ENCODE measurements at regions not wholly inside any gene's neighbourhood (a gene's known extent, or its start where the extent isn't known, plus 50 kb on each side); places are given as distances from the start of the nearest gene placed in this dataset.

DNA sequence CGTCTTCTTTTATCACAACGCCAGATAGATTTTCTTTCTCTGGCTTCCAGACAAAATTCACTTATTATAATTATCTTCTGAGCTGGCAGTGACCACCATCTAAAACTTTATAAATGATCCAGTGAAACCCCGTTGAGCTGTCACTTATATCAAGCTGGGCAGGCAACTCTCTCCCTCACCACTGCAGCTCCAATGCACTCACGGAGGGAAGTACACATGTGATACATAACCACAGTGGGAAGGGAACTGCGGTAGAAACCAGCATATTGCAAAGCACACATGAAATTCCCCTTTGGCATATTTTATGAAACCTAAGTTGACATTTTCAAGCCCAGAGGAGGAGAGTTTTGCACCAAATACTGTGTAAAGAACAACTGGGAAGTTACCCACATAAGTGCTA is 536.9 kb downstream of the HACE1 start:
- DNase-seq (ENCODE audit: low read depth) = no peak
- no peak overlapping the region for H3K4me3 ChIP-seq (ENCODE audit: low read depth, low read length)
- TF ChIP-seq, protein P1, sequence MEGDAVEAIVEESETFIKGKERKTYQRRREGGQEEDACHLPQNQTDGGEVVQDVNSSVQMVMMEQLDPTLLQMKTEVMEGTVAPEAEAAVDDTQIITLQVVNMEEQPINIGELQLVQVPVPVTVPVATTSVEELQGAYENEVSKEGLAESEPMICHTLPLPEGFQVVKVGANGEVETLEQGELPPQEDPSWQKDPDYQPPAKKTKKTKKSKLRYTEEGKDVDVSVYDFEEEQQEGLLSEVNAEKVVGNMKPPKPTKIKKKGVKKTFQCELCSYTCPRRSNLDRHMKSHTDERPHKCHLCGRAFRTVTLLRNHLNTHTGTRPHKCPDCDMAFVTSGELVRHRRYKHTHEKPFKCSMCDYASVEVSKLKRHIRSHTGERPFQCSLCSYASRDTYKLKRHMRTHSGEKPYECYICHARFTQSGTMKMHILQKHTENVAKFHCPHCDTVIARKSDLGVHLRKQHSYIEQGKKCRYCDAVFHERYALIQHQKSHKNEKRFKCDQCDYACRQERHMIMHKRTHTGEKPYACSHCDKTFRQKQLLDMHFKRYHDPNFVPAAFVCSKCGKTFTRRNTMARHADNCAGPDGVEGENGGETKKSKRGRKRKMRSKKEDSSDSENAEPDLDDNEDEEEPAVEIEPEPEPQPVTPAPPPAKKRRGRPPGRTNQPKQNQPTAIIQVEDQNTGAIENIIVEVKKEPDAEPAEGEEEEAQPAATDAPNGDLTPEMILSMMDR (IDR thresholded peaks at IDR 0.05; ENCODE audit: insufficient read depth, low read depth, low read length, missing control alignments) = no peak

DNA sequence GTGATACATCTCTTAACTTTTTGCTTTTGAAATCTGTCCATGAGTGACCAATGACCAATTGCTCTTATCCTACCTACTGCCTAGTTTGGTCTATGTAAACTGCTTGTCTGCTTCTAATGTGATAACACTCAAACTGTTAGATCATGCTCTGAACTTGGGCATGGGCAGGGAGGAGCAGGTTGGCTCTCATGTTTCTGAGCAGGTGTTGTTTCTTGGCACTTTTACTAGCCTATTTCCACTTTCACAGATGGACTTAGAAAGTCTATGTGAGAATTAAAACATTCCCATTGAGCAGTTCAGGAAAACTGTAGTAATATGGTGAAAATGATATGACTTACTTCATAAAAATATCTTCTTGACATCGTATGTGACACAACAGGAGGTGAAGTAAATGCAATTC is 538.4 kb downstream of the HACE1 start:
- DNase-seq (ENCODE audit: low read depth) = no peak
- H3K4me3 ChIP-seq (ENCODE audit: low read depth, low read length) = no peak overlapping the region
- TF ChIP-seq, protein P1 (IDR thresholded peaks at IDR 0.05; ENCODE audit: insufficient read depth, low read depth, low read length, missing control alignments) = no peak

DNA sequence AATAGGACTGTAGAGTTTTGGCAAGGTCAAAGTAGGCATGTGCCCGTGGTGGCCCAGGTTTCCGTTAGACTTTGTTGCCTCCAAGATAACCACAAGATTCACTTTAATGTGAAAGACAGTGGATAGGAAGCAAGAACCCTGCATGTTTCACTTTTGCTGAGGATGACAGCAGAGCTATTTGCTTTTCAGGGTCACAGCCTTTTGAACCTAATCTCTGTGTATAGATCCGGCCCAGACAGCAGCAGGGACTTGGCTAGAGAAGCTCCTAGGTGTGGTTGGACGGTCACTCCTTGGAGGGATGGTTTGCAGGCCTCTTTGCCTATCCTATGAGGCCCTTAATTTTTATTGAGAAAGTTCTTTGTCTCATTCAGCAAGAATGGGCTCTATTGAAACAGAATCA is 538.8 kb downstream of the HACE1 start:
- DNase-seq (ENCODE audit: low read depth) = no peak
- H3K4me3 ChIP-seq (ENCODE audit: low read depth, low read length) = no peak overlapping the region
- TF ChIP-seq, protein P1 (IDR thresholded peaks at IDR 0.05; ENCODE audit: insufficient read depth, low read depth, low read length, missing control alignments) = no peak

DNA sequence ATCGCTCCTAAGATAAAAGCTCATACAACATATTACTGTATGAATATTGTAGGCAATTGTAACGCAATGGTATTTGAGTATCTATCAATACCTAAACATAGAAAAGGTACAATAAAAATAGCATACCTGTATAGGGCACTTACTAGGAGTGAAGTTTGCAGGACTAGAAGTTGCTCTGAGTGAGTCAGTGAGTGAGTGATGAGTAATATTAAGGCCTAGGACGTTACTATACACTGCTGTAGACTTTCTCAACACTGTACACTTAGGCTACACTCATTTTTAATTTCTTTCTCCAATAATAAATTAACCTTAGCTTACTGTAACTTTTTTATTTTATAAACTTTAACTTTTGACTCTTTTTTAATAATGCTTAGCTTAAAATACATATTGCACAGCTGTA is 546.9 kb downstream of the HACE1 start:
- H3K4me3 ChIP-seq (ENCODE audit: low read depth, low read length) = no peak overlapping the region
- TF ChIP-seq, protein P1 (IDR thresholded peaks at IDR 0.05; ENCODE audit: insufficient read depth, low read depth, low read length, missing control alignments) = no peak
- no peak for DNase-seq (ENCODE audit: low read depth)

DNA sequence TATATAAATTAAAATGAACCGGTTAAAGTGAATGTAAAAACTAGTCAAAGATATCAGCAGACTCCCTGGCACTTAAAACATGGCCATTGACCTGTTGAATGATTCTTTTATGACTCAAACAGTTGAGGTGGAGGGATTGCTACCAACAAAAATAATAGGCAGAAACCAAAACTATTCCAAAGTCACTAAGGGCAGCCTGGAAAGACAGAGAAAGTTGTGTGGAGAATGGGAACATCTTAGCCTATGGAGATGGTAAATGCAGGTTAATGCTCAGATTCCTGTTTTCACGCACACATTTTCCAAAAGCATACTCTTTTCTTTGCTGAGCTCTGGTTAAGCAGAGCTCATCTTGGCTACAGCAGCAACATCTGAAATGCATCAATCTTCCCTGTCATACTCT is 553.5 kb downstream of the HACE1 start:
- H3K4me3 ChIP-seq (ENCODE audit: low read depth, low read length) = no peak overlapping the region
- DNase-seq (ENCODE audit: low read depth) = no peak
- TF ChIP-seq, protein P1 (IDR thresholded peaks at IDR 0.05; ENCODE audit: insufficient read depth, low read depth, low read length, missing control alignments) = no peak

DNA sequence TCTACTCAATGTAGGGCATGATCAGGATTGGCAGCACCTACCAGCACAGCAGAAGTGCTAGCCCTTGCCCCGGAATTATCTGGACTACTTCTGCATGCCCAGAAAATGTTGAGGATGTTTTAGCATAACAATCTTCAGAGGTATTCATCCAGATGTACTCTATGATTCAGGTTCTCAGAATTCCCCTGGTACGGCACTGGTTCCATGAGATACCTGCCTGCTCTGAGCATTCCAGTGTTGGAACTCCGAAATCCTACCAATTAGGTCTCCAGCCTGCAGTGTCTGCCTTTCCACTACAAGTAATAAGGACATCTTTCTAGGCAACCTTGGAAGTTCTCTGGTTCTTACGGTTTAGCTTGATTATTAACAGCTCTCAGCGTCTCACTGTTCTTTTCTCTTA is 554.5 kb downstream of the HACE1 start:
- no peak for DNase-seq (ENCODE audit: low read depth)
- H3K4me3 ChIP-seq (ENCODE audit: low read depth, low read length) = no peak overlapping the region
- TF ChIP-seq, protein P1 (IDR thresholded peaks at IDR 0.05; ENCODE audit: insufficient read depth, low read depth, low read length, missing control alignments) = no peak

DNA sequence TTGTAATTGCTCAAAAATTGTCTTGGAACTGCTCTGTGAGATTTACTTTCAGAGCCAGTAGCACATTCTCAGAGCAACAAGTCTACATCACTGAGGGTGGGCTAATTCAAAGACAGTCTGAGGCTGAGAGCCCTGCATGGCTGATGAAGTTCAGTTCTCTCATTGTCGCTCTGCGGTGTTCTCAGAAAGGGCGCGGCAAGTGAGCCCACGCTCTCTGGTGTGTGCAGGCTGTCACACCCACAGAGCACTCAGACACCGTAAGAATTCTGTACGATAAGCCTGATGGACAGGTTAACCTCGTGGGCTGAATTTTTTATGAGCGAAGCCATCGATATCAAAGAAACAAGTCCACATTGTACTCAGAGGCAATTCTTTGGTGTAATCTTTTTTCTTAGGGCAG is 557.8 kb downstream of the HACE1 start:
- H3K4me3 ChIP-seq (ENCODE audit: low read depth, low read length) = no peak overlapping the region
- TF ChIP-seq, protein P1 (IDR thresholded peaks at IDR 0.05; ENCODE audit: insufficient read depth, low read depth, low read length, missing control alignments) = no peak
- no peak for DNase-seq (ENCODE audit: low read depth)
